HFF-Myc (cell line): ENCODE measurements at regions not wholly inside any gene's neighbourhood (a gene's known extent, or its start where the extent isn't known, plus 50 kb on each side); places are given as distances from the start of the nearest gene placed in this dataset.

ENCODE experiments used
- DNase-seq: peaks from one replicate; pipeline ENCODE4 v3.0.0-alpha.2; 2011; ENCODE audit warnings: low read depth; ENCODE audit errors: extremely low read depth
- H3K4me3 ChIP-seq: replicated peaks from 2 replicates; pipeline ENCODE4 v1.5.1; 2011; ENCODE audit warnings: low read depth, mild to moderate bottlenecking, control low read depth, low read length
- CTCF ChIP-seq: IDR thresholded peaks from 2 replicates; pipeline ENCODE4 v1.5.1; 2012; ENCODE audit warnings: mild to moderate bottlenecking, low read depth, low read length, control low read depth; ENCODE audit errors: missing control alignments

- H3K4me3 ChIP-seq, result no peak overlapping the region
- no peak for DNase-seq
- no peak for TF ChIP-seq CTCF
Observed at GRCh38 chr9:120030847-120031246, 549.1 kb downstream of the CDK5RAP2 start.

- TF ChIP-seq CTCF, result no peak
- DNase-seq, result no peak
- H3K4me3 ChIP-seq, result no peak overlapping the region
Observed at GRCh38 chr9:120018550-120018949, 561.4 kb downstream of the CDK5RAP2 start.

- H3K4me3 ChIP-seq, result no peak overlapping the region
- no peak for DNase-seq
- TF ChIP-seq CTCF, result no peak
Observed at GRCh38 chr9:120018037-120018436, 561.9 kb downstream of the CDK5RAP2 start.

GRCh38 chr9:120016231-120016630 lies 563.7 kb downstream of the CDK5RAP2 start:
- no peak for TF ChIP-seq CTCF

GRCh38 chr9:120014796-120015195 lies 565.2 kb downstream of the CDK5RAP2 start:
- no peak for DNase-seq

More at GRCh38 chr9:120016231-120016630, 563.7 kb downstream of the CDK5RAP2 start:
- DNase-seq, result no peak
- H3K4me3 ChIP-seq, result no peak overlapping the region

GRCh38 chr9:120009856-120010255 lies 570.1 kb downstream of the CDK5RAP2 start:
- DNase-seq, result no peak
- no peak overlapping the region for H3K4me3 ChIP-seq
- no peak for TF ChIP-seq CTCF

More at GRCh38 chr9:120014796-120015195, 565.2 kb downstream of the CDK5RAP2 start:
- no peak overlapping the region for H3K4me3 ChIP-seq
- TF ChIP-seq CTCF, result no peak

- H3K4me3 ChIP-seq, result no peak overlapping the region
- TF ChIP-seq CTCF, result no peak
- no peak for DNase-seq
Observed at GRCh38 chr9:120001536-120001935, 578.4 kb downstream of the CDK5RAP2 start.
